ENCODE measurements at regions not wholly inside any gene's neighbourhood (a gene's known extent, or its start where the extent isn't known, plus 50 kb on each side); places are given as distances from the start of the nearest gene placed in this dataset.

GRCh38 chr3:170764017-170764416, 106.0 kb downstream of the RPL22L1 start:
- TF ChIP-seq POLR2A (IDR thresholded peaks at IDR 0.05) = no peak
- TF ChIP-seq POLR2AphosphoS5 (IDR thresholded peaks at IDR 0.05; ENCODE audit: insufficient read depth in 1 of 2, low read depth in 1 of 2) = no peak

Measured in vagina (tissue), 2 donors.